ENCODE measurements at regions not wholly inside any gene's neighbourhood (a gene's known extent, or its start where the extent isn't known, plus 50 kb on each side); places are given as distances from the start of the nearest gene placed in this dataset.

GRCh38 chr1:187794561-187794960 is 965.8 kb downstream of the PLA2G4A start:
- TF ChIP-seq CTCF (conservative IDR thresholded peaks at IDR 0.05) (no peak), EZH2 (IDR thresholded peaks at IDR 0.05; ENCODE audit: low read depth) (no peak)

Measured in PC-9 (cell line).